ENCODE measurements at regions not wholly inside any gene's neighbourhood (a gene's known extent, or its start where the extent isn't known, plus 50 kb on each side); places are given as distances from the start of the nearest gene placed in this dataset.
A peak's percentile ranks its signal among the peaks of the same experiment; 100 is the strongest.

DNA sequence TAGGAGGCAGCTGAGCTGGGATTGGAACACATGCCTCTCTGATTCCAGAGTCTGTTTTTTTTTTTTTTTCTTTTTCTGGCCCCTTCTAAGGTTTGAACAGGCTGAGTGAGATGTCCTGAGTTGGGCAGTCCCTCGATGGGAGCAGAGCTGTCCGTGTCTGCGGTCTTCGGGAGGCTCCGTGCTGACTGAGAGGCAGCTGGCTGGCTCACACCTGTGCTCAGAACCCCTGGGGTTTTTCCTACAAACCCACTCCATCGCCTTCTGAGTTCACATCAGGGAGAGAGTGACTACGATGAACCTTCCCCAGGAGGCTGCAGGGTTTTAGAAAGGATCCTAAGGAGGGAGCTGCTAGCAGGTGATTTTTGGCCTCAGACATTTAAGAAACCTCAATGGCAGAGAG lies 92.5 kb downstream of the IRF8 start:
- no peak for DNase-seq

DNA sequence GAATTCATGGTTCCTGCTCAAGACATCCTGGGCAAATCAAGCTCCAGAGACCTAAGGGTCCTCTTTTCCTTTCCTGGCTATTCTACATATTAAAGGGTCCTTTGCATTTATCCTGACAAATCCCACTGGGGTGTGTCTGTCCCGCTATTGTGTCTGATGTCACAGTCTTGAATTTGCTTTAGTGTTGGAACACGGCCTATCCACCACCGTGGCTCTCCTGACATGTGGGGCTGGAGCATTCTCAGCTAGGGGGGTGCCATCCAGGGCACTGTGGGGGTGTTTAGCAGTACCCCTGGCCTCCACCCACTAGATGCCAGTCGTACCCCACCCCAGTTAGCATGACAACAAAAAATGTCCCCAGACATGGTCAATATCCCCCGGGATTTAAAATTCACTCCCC lies 92.9 kb downstream of the IRF8 start:
- DNase-seq = no peak

DNA sequence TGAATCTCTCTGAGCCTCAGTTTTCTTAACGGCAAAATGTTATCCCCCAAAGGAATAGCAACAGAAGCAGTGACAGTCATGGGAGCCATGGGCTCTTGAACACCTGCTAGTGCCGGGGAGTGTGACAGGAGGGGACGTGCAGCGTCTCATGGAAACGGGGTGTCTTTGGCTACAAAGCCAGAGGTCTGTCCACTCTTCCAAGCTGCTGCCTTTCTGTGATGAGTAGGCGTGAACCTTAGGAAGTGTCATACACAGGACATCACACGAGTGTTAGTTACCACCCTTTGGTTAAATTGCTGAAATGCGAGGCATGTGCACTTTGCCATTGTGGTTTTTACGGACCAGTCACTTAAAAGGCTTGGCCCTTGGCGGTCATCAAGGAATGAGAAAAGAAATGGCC lies 93.4 kb downstream of the IRF8 start:
- no peak for DNase-seq

DNA sequence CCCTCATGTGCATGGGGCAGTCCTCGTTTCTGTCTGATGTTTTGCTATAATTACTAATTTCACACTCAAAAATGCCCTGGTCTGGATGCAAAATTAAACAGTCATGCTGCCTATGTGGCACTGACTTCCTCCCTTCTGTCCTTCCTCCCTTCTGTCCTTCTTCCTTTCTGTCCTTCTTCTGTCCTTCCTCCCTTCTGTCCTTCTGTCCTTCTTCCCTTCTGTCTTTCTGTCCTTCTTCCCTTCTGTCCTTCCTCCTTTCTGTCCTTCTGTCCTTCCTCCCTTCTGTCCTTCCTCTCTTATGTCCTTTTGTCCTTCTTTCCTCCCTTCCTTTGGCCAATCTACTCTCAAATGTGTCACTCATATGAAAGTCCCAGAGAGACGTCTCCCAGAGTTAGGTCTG lies 93.8 kb downstream of the IRF8 start:
- DNase-seq = no peak

DNA sequence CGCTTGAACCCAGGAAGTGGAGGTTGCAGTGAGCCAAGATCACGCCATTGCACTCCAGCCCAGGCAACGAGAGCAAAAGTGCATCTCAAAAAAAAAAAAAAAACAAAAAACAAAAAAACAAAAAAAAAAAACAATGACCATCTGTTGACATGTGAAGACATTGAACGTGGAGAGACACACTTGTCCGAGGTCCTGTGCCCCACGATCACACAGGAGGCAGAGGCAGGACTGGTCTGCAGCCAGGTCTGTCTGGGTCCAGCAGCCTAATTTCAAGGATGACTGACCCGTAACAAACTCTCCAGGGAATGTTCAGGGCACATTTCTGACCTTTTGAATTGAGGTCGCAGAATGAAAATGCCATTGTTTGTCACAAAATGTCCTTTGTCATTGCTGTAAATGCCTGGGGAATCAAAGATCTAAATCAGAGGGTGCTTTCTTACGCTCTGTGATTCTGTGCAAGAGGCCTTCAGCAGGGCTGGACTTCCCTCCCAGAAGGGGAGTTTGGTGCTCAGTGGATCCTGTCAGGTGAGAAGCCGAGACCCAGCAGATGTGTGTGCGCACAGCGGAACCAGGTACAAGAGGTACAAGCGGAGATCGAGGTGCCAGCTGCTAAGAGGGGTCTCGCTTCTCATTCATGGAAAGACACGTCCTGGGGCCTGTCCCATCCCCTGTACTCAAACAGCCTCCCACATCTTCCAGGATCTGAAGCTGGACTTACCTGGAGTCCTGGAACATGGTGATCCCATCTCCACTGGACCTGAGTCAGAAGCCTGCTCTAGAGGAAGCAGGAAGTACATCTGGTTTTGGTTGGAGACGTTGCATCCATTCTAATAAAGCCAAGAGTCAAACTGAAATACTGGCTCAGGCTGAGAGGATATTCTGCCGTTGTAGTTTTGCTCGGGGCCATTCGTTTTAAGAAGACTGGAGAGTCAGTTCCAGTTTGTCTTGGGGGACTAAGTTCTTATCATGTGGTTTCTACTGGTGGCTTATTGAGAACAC lies 95.8 kb downstream of the IRF8 start:
- no peak for DNase-seq

DNA sequence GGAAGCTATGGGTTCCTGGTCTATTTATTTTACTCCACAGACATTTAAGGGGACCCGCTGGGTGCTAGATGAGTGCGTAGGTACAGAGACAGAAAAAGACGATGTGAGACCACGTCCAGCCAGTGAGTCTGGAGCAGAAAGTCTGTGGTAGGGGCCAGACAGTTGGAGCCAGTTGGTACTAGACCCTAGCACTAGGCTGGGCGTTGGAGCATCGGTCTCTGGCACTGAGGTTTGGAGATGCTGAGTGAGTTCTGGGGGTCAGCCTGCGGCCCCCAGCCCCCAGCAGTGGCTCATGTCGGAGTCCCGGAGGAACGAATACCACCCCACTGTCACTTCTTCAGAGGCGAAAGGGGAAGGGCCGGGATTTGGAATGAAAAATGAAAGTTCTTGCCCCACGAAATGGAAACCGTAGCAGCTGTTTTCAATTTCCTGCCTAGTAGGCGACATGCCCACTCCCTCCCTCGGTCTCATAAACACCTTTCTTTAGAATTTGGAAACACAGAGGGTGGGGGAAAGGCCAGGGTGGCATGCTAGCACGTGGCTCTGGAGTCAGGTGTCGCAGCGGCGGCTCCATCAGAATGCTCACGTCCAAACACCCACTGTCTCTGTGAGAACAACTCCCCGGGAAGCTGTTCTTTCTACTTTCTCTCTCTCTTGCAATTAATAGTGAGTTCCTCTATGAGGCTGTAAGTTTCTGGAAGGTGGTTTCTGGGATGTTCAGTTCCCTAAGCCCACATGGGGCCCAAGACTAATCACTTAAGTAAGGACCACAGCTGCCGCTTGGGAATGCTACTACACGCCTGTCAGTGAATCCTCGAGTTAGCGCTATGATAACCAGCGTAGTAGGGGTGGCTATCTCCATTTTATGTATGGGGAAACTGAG lies 96.8 kb downstream of the IRF8 start:
- DNase-seq = peak in 1 of 2 donors; percentile 33

DNA sequence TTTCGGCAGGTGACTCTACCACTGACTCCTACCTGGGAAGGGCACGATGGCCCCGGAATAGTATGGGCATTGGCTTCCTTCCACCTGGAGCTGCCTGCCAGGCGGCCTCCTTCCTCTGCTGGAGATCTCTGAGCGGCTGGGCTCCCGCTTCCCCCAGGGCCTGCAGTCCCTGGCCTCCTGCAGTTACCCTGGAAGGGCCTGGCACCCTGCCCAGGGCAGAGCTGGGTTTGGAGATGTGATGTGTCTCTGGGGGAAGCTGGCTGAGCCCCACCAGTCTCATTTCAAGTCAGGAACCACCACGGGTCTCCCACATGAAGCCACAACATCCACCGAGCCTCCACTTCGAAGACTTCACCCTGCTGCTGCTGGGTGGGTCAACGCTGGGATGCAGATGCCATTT lies 97.9 kb downstream of the IRF8 start:
- no peak for DNase-seq

DNA sequence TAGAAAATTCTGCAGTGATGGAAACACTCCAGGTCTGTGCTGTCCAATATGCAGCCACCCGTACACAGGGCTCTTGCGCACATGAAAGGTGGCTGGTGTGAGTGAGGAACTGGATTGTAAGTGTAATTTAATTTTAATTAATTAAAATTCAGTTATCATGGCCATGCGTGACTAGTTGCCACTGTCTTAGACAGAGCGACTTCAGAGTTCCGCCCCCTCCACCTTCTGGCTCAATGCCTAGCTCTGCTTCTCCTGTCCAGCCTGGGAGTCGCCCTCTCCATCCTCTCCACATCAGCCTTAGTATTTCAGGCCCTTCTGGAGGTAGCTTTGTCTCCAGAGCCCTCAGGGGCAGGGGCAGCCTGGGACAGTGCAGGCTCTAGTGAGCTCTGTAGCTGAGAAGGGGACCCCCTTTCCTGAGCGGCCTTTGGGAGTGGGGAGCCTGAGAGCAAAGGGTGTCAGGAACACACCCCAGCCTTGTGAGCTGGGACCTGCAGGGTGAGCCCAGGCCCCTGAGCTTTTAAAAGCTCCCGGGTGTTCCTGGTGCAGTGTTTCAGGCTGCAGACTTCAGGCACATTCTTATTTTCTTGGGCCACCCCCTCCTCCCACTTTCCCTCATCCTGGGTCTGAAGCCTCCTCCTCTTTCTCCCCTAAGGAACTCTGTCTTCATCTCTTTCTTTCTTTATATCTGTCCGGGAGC lies 99.4 kb downstream of the IRF8 start:
- DNase-seq = no peak

DNA sequence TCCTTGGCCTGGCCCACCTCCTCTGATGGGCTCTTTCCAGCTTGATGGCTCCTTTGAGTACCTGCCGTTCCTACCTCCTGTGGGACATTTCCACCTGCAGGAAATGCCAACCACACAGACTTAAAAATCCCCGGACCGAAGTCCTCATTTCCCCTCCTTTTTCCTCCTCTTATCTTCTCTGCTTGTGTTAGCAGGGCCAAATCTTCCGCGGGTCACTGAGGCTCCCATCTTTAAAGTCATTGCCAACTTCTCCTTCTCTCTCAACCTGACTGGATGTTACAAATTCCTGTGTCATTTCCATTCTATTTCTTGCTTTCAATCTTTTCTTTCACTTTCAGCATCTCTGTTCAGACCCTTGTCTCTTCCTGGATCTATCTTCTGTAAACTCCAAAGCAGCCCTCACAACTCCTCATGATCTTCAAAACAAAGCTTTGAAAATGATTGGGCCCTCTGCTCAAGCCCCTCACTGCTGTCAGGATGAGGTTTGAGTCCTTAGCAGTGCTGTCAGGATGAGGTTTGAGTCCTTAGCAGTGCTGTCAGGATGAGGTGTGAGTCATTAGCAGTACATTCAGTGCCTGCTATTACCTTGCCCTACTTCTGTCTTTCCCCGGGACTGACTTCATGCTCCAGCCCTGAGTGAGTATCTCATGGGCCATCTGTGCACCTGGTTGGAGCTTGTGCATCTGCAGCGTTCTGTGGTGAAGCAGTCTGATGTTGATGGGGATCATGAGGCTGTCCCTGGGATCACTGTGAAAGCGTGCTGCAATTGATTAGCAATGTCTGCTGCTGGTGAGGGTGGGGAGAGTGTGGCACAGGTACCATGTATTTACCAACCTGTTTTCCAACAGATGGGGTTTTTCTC lies 100.1 kb downstream of the IRF8 start:
- no peak for DNase-seq

DNA sequence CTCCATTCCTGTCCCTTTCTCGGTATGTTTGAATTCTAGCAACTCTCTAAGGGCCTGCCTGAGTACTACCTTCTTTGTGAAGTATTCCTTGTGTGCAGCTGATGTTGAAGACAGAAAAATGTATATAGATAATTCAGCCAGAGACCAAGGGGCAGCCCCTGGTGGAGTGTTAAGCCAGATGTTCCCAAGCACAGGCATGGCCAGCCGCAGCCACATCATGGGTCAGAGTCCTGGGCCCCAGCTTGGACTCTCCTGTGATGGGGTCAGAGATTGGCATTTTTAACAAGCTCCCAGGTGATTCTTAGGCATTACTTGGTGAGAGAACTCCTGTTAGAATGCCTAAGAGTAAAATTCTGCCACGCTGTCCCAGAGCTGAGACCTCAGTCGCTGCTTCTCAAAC lies 100.8 kb downstream of the IRF8 start:
- DNase-seq = no peak

DNA sequence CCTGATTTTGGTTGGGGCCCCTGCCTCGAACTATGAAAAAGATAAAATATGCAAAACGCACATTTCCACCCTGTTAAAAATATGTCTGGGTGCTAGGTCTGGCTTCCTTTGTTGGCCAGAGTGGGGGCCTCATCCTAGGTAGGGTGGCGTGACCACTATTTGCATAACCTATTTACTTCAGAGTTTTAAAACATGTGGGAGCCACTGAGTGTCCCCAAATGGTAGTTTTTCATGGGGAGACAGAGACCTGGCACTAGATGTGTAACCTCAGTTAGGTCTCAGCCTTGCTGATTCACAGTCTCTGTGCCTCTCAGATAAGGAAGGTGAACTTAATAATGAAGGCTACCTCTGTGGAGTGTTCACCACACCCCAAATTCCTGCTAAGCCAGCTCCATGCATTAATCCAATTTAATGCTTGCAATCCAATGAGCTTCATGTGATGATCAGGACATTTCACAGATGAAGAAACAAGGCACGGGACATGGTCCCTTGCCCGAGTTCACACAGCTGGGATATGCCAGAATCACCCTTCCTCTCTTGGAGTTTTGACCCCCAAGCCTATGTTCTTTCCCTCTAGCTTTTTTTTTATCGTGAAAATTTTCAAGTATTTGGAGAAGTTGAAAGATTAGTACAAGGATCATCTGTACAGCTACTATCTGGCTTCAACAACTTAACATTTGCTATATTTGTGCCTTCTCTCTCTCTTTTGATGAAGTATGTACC lies 103.4 kb downstream of the IRF8 start:
- DNase-seq = no peak

DNA sequence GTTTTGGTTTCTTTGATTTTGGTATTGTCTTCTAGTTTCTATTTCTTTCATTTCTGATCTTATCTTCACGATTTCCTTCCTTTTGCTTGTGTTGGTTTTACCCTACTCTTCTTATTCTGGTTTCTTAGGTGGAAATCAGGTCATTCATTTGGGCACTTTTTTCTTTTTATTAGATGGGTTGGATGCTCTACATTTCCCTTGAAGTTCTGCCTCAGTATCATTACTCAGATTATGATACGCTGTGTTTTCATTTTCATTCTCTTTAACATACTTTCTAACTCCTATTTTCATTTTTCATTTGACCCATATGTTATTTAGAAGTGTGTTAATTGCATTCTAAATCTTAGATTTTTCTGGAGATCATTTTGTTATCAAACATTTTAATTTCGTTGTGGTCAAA lies 108.6 kb downstream of the IRF8 start:
- DNase-seq = no peak

DNA sequence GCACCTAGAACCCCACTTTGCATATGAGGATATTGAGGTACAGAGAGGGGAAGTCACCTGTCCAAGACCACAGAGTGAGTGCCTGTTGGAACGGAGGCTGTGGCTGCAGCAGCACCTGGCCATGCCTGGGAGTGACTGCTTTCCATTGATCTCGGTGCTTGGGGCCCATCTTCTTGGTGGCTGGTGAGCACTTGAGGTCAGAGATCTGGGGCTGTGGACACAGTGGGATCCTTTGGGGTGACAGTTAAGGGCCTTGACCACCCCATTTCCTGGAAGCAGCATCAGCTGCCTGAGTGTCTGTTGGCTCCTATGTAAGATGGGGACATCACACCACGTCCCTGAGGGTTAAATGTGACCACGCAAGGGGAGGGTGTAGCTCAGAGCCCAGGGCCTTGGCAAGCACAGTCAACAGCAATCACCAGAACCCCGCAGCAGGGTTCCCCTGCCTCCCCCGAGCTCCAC lies 111.7 kb downstream of the IRF8 start:
- DNase-seq = no peak

DNA sequence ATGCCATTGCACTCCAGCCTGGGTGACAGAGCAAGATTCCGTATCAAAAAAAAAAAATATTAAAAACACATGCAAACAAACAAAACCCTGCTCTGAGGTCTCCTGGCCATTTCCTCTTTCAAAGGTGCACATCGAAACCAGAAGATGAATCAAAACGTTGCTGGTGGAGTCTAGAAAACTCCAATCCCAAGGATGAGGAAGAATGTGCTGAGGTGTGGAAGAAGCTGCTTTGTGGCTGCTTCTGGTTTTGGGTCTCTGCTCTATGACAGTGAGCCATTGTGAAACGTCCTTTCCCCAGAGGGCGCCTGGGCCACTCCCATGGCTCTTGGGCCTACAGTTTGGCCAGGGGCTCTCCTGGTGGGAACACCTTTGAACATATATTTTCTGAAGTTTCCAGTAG lies 112.6 kb downstream of the IRF8 start:
- no peak for DNase-seq

DNA sequence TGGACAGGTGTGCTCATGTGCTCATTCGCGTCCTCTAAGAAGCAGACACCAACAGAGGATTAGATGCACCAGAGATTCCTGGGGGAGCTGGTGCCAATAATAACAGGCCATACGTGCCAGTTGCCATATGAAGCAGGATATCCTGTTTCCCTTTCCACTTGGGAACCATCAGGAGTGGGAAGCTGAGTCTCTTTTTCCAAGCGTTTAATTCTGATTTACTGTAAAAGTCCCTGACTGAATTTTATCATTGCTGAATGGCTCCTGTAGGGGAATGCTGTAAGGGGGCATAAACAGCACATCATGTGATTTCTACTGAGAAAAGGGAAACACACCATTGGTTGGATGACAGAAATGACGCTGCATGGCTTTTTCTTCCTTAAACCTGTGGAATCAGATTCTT lies 113.3 kb downstream of the IRF8 start:
- DNase-seq = no peak

DNA sequence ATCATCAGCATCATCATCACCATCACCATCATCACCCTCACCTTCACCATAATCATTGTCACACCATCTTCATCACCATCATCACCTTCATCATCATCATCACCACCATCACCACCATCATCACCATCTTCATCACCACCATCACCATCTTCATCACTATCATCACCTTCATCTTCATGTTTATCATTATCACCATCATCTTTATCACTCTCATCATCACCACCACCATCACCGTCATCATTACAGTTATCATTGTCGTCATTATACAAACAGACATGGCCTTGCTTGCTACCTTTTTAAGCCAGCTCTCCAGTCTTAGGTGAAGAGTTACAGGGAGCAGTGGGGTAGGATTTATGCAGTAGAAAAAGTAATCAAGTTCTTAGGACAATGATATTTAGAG lies 114.9 kb downstream of the IRF8 start:
- no peak for DNase-seq

DNA sequence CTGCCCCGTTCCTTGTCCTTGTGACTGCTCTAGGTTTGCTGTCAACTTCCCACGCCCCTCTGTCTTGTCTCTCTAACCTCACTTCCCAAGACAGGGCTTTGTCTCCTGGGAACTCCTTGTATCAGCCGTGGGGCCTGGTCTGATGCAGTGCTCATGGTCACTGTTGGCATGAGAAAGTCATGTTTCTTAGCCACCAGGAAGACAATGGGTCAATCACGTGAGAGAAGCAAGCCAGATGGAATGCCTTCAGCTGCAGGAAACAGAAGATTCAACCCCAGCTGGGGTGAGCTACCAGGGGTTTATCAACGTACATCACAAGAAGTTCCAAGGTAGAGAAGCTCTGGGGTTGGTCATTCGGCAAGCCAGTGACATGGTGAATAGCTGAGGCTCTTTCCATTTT lies 116.6 kb downstream of the IRF8 start:
- DNase-seq = no peak

DNA sequence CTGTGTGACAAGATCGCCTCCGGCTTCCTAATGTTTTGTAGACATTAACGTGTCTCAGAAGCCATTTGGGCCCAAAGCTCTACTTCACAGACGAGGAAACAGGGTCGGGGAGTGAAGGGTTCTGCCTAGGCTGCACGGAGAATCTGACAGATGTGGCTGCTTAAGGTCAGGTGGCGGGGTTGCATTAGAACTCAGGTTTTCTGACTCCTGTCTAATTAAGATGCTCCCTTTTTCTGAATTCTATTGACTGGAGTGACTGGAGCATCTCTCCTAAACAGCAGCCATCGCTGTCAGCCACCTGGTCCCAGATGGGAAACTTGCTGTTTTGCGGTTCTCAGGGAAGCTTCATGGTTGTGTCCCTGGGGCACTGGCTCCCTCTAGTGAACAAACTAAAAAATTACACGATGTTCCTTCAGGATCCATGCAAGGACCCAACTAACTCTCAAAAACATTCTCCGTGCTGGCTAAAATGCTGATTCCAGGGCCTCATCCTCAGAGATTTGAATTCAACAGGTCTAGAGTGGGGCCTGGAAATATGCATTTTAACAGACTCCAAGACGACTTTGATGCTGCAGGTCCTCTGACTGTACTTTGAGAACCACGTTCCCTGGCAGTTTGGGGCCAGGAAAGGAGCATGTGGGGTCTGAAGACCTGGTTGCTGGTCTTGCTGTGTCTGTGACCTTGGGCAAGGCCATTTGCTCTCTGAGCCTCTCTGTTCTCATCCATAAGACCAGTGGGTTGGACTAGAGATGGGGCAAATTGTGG lies 117.4 kb downstream of the IRF8 start:
- DNase-seq = peak; percentile 23 to 42

DNA sequence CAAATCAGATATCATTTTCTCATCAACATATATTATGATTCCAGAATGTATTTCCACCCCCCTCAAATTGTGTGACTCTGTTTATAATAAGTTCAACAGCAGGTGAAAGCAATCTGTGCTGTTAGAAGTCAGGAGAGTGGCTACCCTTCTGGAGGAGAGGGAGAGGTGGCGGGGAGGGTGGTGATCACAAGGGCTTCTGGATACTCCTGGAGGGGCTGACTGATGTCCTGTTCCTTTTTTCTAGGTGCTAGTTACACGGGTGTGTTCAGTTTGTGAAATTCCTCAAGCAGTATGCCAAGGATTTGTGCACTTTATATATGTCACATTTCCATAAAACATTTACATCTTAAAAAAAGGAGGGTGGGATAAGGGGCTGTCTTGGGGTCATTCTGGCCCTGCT lies 119.1 kb downstream of the IRF8 start:
- DNase-seq = no peak

DNA sequence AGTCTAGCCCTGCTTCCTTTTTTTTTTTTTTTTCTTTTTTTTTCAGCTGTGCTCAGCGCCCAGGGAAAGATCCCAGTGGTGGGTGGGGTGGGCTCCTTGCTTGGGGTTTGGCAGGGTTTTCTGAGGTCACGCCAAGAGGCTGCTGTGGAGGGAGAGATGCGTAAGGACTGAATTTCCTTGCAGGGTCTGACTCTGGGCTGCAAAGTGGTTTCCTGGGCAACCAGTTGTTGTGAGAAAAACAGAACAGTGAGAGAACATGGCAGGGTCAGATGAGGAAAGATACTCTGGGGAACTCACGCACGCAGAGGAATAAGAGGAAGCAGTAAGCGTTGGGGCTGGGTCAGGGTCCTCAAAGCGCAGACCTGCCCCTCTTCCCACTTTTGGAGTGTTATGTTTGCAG lies 119.5 kb downstream of the IRF8 start:
- DNase-seq = no peak

DNA sequence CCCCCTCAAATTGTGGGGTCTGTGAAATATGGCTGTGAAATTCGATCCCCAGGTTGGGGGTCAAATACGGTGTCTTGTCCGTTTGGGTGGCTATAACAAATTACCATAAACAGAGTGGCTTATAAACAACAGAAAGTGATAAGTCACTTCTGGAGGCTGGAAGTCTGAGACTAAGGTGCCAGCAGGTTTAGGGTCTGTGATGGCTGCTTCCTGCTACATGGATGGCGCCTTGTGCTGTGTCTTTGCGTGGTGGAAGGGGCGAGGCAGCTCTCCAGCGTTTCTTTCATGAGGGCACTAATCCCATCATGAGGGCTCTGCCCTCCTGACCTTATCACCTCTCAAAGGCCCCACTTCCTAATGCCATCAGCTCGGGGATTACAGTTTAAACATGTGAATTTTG lies 120.0 kb downstream of the IRF8 start:
- DNase-seq = no peak

All from activated CD4-positive, alpha-beta T cell treated with anti-CD3 and anti-CD28 coated beads for 4 hours (primary cell).